HEK293 (cell line): ENCODE measurements at regions not wholly inside any gene's neighbourhood (a gene's known extent, or its start where the extent isn't known, plus 50 kb on each side); places are given as distances from the start of the nearest gene placed in this dataset.

Source experiments
- CTCF ChIA-PET: fragments of 350-600 bp; formaldehyde crosslinking; extraction: SDS; loops from one replicate; lab custom pipeline; 2021; ENCODE audit warnings: antibody characterized with exemption; lab: Yijun Ruan, JAX
- POLR2A ChIA-PET: fragments of 300-600 bp; formaldehyde crosslinking; extraction: SDS; loops from one replicate; lab custom pipeline; 2020; ENCODE audit warnings: antibody characterized with exemption, inconsistent platforms; lab: Yijun Ruan, JAX
- H3K27ac ChIP-seq: fragments of 200-500 bp; sonication (Bioruptor generic); 2 replicates; pipeline ENCODE4 v1.5.1; 2014; ENCODE audit warnings: low read depth, low read length, control low read depth, inconsistent platforms; ENCODE audit errors: extremely low read depth
- H3K36me3 ChIP-seq, 2 experiments: fragments of 200-500 bp in 1 of 2; sonication (Bioruptor generic) in 1 of 2; 1 replicate in 1 of 2; 2 replicates in 1 of 2; pipeline ENCODE4 v1.5.1; 2014 to 2017; ENCODE audit warnings: inconsistent platforms in 2 of 2, low read length in 2 of 2; ENCODE audit not compliant: control insufficient read depth in 2 of 2, insufficient read depth in 1 of 2
- H3K4me1 ChIP-seq: fragments of 200-500 bp; sonication (Bioruptor generic); 2 replicates; pipeline ENCODE4 v1.5.1; 2014; ENCODE audit warnings: mild to moderate bottlenecking, low read length, inconsistent platforms; ENCODE audit not compliant: control insufficient read depth, insufficient read depth
- H3K4me3 ChIP-seq: 2 replicates; pipeline ENCODE4 v1.5.1; 2011; ENCODE audit warnings: low read depth, mild to moderate bottlenecking, control low read depth, low read length, moderate library complexity
- H3K9me3 ChIP-seq: fragments of 200-500 bp; sonication (Bioruptor generic); 2 replicates; pipeline ENCODE4 v1.5.1; 2014; ENCODE audit warnings: low read depth, low read length, inconsistent platforms; ENCODE audit not compliant: control insufficient read depth, insufficient read depth
- BCL11B ChIP-seq: fragments of 450-650 bp; formaldehyde crosslinking; IDR thresholded peaks from 2 replicates; pipeline ENCODE4 v1.5.1; 2016; ENCODE audit warnings: low read depth, missing biosample characterization, missing genetic modification characterization
- GLIS2 ChIP-seq: fragments of 450-650 bp; formaldehyde crosslinking; IDR thresholded peaks from 2 replicates; pipeline ENCODE4 v1.5.1; 2016; ENCODE audit warnings: missing biosample characterization, missing genetic modification characterization
- KLF16 ChIP-seq: fragments of 450-650 bp; formaldehyde crosslinking; IDR thresholded peaks from 2 replicates; pipeline ENCODE4 v1.5.1; 2017; ENCODE audit warnings: missing biosample characterization, missing genetic modification characterization
- MEIS1 ChIP-seq: sonication (generic); formaldehyde crosslinking; IDR thresholded peaks from 2 replicates; pipeline ENCODE4 v1.8.1; 2022; ENCODE audit warnings: missing genetic modification reagents, mild to moderate bottlenecking, borderline replicate concordance
- SP2 ChIP-seq: fragments of 450-650 bp; formaldehyde crosslinking; IDR thresholded peaks from 2 replicates; pipeline ENCODE4 v1.5.1; 2016; ENCODE audit warnings: missing biosample characterization, missing genetic modification characterization
- WT1 ChIP-seq: fragments of 450-650 bp; formaldehyde crosslinking; IDR thresholded peaks from 2 replicates; pipeline ENCODE4 v1.5.1; 2016; ENCODE audit warnings: missing biosample characterization, missing genetic modification characterization
- ZBTB1 ChIP-seq: fragments of 450-650 bp; formaldehyde crosslinking; IDR thresholded peaks from 2 replicates; pipeline ENCODE4 v1.5.1; 2016; ENCODE audit warnings: missing biosample characterization, missing genetic modification characterization
- ZBTB11 ChIP-seq: fragments of 450-650 bp; formaldehyde crosslinking; conservative IDR thresholded peaks from 2 replicates; pipeline ENCODE4 v1.5.1; 2016; ENCODE audit warnings: low read depth, missing biosample characterization, missing genetic modification characterization
- ZBTB17 ChIP-seq: fragments of 450-650 bp; formaldehyde crosslinking; IDR thresholded peaks from 2 replicates; pipeline ENCODE4 v1.5.1; 2016; ENCODE audit warnings: missing biosample characterization, missing genetic modification characterization
- ZBTB7A ChIP-seq: fragments of 450-650 bp; formaldehyde crosslinking; IDR thresholded peaks from 2 replicates; pipeline ENCODE4 v1.5.1; 2016; ENCODE audit warnings: low read depth, missing biosample characterization, missing genetic modification characterization
- ZNF10 ChIP-seq: fragments of 450-650 bp; formaldehyde crosslinking; IDR thresholded peaks from 2 replicates; pipeline ENCODE4 v1.5.1; 2017; ENCODE audit warnings: missing biosample characterization, missing genetic modification characterization
- ZNF157 ChIP-seq: fragments of 450-650 bp; formaldehyde crosslinking; IDR thresholded peaks from 2 replicates; pipeline ENCODE4 v1.5.1; 2016; ENCODE audit warnings: missing biosample characterization, missing genetic modification characterization
- ZNF214 ChIP-seq: fragments of 450-650 bp; formaldehyde crosslinking; IDR thresholded peaks from 2 replicates; pipeline ENCODE4 v1.5.1; 2017; ENCODE audit warnings: missing biosample characterization, mild to moderate bottlenecking, missing genetic modification characterization, borderline replicate concordance
- ZNF23 ChIP-seq: fragments of 450-650 bp; formaldehyde crosslinking; IDR thresholded peaks from 2 replicates; pipeline ENCODE4 v1.5.1; 2016; ENCODE audit warnings: missing biosample characterization, missing genetic modification characterization, borderline replicate concordance
- ZNF24 ChIP-seq: fragments of 450-650 bp; formaldehyde crosslinking; IDR thresholded peaks from 2 replicates; pipeline ENCODE4 v1.5.1; 2016; ENCODE audit warnings: missing biosample characterization, missing genetic modification characterization
- ZNF350 ChIP-seq: fragments of 450-650 bp; formaldehyde crosslinking; IDR thresholded peaks from 2 replicates; pipeline ENCODE4 v1.5.0; 2017; ENCODE audit warnings: missing biosample characterization, mild to moderate bottlenecking, missing genetic modification characterization
- ZNF366 ChIP-seq: fragments of 450-650 bp; formaldehyde crosslinking; conservative IDR thresholded peaks from 2 replicates; pipeline ENCODE4 v1.5.1; 2016; ENCODE audit warnings: missing biosample characterization, missing genetic modification characterization
- ZNF416 ChIP-seq: fragments of 450-650 bp; formaldehyde crosslinking; IDR thresholded peaks from 2 replicates; pipeline ENCODE4 v1.5.1; 2016; ENCODE audit warnings: missing biosample characterization, missing genetic modification characterization
- ZNF548 ChIP-seq: fragments of 450-650 bp; formaldehyde crosslinking; IDR thresholded peaks from 2 replicates; pipeline ENCODE4 v1.5.1; 2016; ENCODE audit warnings: missing biosample characterization, missing genetic modification characterization
- ZNF558 ChIP-seq: fragments of 450-650 bp; formaldehyde crosslinking; IDR thresholded peaks from 2 replicates; pipeline ENCODE4 v1.5.1; 2016; ENCODE audit warnings: missing biosample characterization, missing genetic modification characterization
- ZNF585B ChIP-seq: fragments of 450-650 bp; formaldehyde crosslinking; IDR thresholded peaks from 2 replicates; pipeline ENCODE4 v1.5.1; 2016; ENCODE audit warnings: missing biosample characterization, missing genetic modification characterization
- ZNF596 ChIP-seq: fragments of 450-650 bp; IDR thresholded peaks from 2 replicates; pipeline ENCODE4 v1.5.0; 2018; ENCODE audit warnings: missing biosample characterization, mild to moderate bottlenecking, missing genetic modification characterization, moderate library complexity
- ZNF660 ChIP-seq: fragments of 450-650 bp; IDR thresholded peaks from 2 replicates; pipeline ENCODE4 v1.5.1; 2018; ENCODE audit warnings: missing biosample characterization, mild to moderate bottlenecking, missing genetic modification characterization
- ZNF76 ChIP-seq: fragments of 450-650 bp; formaldehyde crosslinking; IDR thresholded peaks from 2 replicates; pipeline ENCODE4; 2016; ENCODE audit warnings: low read depth, missing biosample characterization, missing genetic modification characterization, borderline replicate concordance
- TF ChIP-seq, protein P1 (sequence below): fragments of 450-650 bp; formaldehyde crosslinking; IDR thresholded peaks from 2 replicates; pipeline ENCODE4 v1.5.1; 2016; ENCODE audit warnings: missing biosample characterization, missing genetic modification characterization
- TF ChIP-seq, protein P2 (sequence below): fragments of 450-650 bp; IDR thresholded peaks from 2 replicates; pipeline ENCODE4 v1.5.1; 2018; ENCODE audit warnings: missing biosample characterization, mild to moderate bottlenecking, missing genetic modification characterization

- TF ChIP-seq, protein P1, sequence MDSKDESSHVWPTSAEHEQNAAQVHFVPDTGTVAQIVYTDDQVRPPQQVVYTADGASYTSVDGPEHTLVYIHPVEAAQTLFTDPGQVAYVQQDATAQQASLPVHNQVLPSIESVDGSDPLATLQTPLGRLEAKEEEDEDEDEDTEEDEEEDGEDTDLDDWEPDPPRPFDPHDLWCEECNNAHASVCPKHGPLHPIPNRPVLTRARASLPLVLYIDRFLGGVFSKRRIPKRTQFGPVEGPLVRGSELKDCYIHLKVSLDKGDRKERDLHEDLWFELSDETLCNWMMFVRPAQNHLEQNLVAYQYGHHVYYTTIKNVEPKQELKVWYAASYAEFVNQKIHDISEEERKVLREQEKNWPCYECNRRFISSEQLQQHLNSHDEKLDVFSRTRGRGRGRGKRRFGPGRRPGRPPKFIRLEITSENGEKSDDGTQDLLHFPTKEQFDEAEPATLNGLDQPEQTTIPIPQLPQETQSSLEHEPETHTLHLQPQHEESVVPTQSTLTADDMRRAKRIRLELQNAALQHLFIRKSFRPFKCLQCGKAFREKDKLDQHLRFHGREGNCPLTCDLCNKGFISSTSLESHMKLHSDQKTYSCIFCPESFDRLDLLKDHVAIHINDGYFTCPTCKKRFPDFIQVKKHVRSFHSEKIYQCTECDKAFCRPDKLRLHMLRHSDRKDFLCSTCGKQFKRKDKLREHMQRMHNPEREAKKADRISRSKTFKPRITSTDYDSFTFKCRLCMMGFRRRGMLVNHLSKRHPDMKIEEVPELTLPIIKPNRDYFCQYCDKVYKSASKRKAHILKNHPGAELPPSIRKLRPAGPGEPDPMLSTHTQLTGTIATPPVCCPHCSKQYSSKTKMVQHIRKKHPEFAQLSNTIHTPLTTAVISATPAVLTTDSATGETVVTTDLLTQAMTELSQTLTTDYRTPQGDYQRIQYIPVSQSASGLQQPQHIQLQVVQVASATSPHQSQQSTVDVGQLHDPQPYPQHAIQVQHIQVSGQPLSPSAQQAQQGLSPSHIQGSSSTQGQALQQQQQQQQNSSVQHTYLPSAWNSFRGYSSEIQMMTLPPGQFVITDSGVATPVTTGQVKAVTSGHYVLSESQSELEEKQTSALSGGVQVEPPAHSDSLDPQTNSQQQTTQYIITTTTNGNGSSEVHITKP (tag by site-specific recombination) = no peak
- TF ChIP-seq GLIS2 (tag by site-specific recombination) = no peak
- no peak for TF ChIP-seq MEIS1 (CRISPR knock-in tag)
- no peak for TF ChIP-seq ZNF585B (tag by site-specific recombination)
- TF ChIP-seq ZNF350 (tag by site-specific recombination) = no peak
- TF ChIP-seq ZNF548 (tag by site-specific recombination) = no peak
- no peak for TF ChIP-seq ZNF416 (tag by site-specific recombination)
- TF ChIP-seq, protein P2, sequence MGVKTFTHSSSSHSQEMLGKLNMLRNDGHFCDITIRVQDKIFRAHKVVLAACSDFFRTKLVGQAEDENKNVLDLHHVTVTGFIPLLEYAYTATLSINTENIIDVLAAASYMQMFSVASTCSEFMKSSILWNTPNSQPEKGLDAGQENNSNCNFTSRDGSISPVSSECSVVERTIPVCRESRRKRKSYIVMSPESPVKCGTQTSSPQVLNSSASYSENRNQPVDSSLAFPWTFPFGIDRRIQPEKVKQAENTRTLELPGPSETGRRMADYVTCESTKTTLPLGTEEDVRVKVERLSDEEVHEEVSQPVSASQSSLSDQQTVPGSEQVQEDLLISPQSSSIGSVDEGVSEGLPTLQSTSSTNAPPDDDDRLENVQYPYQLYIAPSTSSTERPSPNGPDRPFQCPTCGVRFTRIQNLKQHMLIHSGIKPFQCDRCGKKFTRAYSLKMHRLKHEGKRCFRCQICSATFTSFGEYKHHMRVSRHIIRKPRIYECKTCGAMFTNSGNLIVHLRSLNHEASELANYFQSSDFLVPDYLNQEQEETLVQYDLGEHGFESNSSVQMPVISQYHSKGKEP (tag by site-specific recombination) = no peak
- TF ChIP-seq BCL11B (tag by site-specific recombination) = no peak
- no peak for TF ChIP-seq ZNF660 (tag by site-specific recombination)
- no peak for TF ChIP-seq ZNF596 (tag by site-specific recombination)
- TF ChIP-seq, all 188 proteins: peak for 0
These were observed 130.2 kb upstream of the CCN2 start (continued) for GRCh38 chr6:132081338-132081737.

DNA sequence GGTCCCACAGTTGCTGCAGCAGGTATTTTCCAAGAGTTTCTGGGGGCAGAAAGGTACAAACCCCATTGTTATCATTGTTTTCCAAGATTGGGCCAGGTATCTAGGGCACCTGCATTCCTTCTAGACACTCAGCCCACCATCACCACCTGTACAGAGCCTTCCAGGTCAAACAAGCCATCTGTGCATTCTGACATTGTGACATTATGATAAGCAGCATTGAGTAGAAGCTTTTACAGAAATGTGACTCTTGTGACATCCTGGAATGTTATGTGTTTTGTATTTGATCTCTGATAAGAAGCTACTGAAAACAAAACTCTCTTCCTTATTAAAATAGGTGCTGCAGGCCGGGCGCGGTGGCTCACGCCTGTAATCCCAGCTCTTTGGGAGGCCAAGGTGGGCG lies 128.1 kb upstream of the CCN2 start:
- Histone ChIP-seq H3K4me3 (no peak overlapping the region), H3K27ac (no peak overlapping the region), H3K9me3 (no peaks in the 10 kb centered on the region), H3K4me1 (no peaks in the 10 kb centered on the region)
- CTCF ChIA-PET = no interaction called here
- POLR2A ChIA-PET = no interaction called here
- TF ChIP-seq ZBTB1 (tag by site-specific recombination) (no peak), ZBTB17 (tag by site-specific recombination) (no peak)
- TF ChIP-seq, all 188 proteins: peak for 0
- H3K36me3 ChIP-seq = no peaks in the 10 kb centered on the region

GRCh38 chr6:132076452-132076851 lies 125.3 kb upstream of the CCN2 start:
- no peak overlapping the region for H3K27ac ChIP-seq
- H3K4me1 ChIP-seq = no peaks in the 10 kb centered on the region
- H3K9me3 ChIP-seq = no peaks in the 10 kb centered on the region
- H3K36me3 ChIP-seq = no peaks in the 10 kb centered on the region
- CTCF ChIA-PET = no interaction called here
- POLR2A ChIA-PET = no interaction called here
- H3K4me3 ChIP-seq = no peak overlapping the region
- TF ChIP-seq ZNF76 (tag by site-specific recombination) = no peak
- no peak for TF ChIP-seq ZBTB11 (tag by site-specific recombination)
- TF ChIP-seq ZNF10 (tag by site-specific recombination) = no peak
- no peak for TF ChIP-seq ZBTB7A (tag by site-specific recombination)
- no peak for TF ChIP-seq ZNF366
- no peak for TF ChIP-seq ZNF558 (tag by site-specific recombination)
- TF ChIP-seq ZNF23 = no peak
- TF ChIP-seq ZNF214 = no peak
- no peak for TF ChIP-seq SP2 (tag by site-specific recombination)
- TF ChIP-seq WT1 (tag by site-specific recombination) = no peak
- no peak for TF ChIP-seq ZNF157 (tag by site-specific recombination)
- TF ChIP-seq ZNF24 = no peak
- no peak for TF ChIP-seq KLF16
- no peak for TF ChIP-seq ZNF350 (tag by site-specific recombination)
